SK-N-SH (cell line): ENCODE measurements at regions not wholly inside any gene's neighbourhood (a gene's known extent, or its start where the extent isn't known, plus 50 kb on each side); places are given as distances from the start of the nearest gene placed in this dataset.

ENCODE experiments used
- CTCF ChIA-PET: fragments of 300-600, 350-600 bp; formaldehyde crosslinking; extraction: SDS; loops from one replicate; lab custom pipeline; 2021; lab: Yijun Ruan, JAX
- POLR2A ChIA-PET: fragments of 350-600 bp; sonication (Branson Sonifier 250); formaldehyde crosslinking; extraction: SDS; loops from one replicate; lab custom pipeline; 2020; ENCODE audit warnings: antibody characterized with exemption, inconsistent platforms; lab: Yijun Ruan, JAX
- DNase-seq: peaks from one replicate; pipeline ENCODE4 v3.0.0; 2012
- H2AFZ ChIP-seq: fragments of 200-600 bp; sonication (generic); 2 replicates; pipeline ENCODE4 v1.8.1; 2016; ENCODE audit warnings: antibody characterized with exemption, mild to moderate bottlenecking, low read depth
- H3F3A ChIP-seq: fragments of 200-600 bp; sonication (generic); replicated peaks from 2 replicates; pipeline ENCODE3; 2016; ENCODE audit warnings: antibody characterized with exemption, mild to moderate bottlenecking; ENCODE audit not compliant: insufficient read depth
- H3K27ac ChIP-seq, 2 experiments: fragments of 200-500 bp in 1 of 2; fragments of 200-600 bp in 1 of 2; sonication (Bioruptor generic) in 1 of 2; sonication (generic), shearing (Covaris generic) in 1 of 2; 2 replicates each; pipeline versions ENCODE4 v1.5.1 to v1.6.1; 2014 to 2016; ENCODE audit warnings: low read depth in 2 of 2, inconsistent platforms in 1 of 2, low read length in 1 of 2, mild to moderate bottlenecking in 1 of 2, mixed read lengths in 1 of 2
- H3K27me3 ChIP-seq: fragments of 200-600 bp; sonication (generic), shearing (Covaris generic); 2 replicates; pipeline ENCODE4 v1.6.1; 2016; ENCODE audit warnings: mixed run types; ENCODE audit not compliant: insufficient read depth
- H3K36me3 ChIP-seq, 2 experiments: fragments of 200-500 bp in 1 of 2; fragments of 200-600 bp in 1 of 2; sonication (Bioruptor generic) in 1 of 2; sonication (generic) in 1 of 2; replicated peaks in 1 of 2; 2 replicates each; pipeline versions ENCODE3 to v1.5.1; 2014 to 2016; ENCODE audit warnings: low read length in 1 of 2, mild to moderate bottlenecking in 1 of 2; ENCODE audit not compliant: insufficient read depth in 2 of 2, control insufficient read depth in 1 of 2
- H3K4me1 ChIP-seq, 2 experiments: fragments of 200-500 bp in 1 of 2; fragments of 200-600 bp in 1 of 2; sonication (Bioruptor generic) in 1 of 2; sonication (generic), shearing (Covaris generic) in 1 of 2; 2 replicates each; pipeline versions ENCODE4 v1.5.1 to v1.6.1; 2014 to 2016; ENCODE audit warnings: low read depth in 1 of 2, low read length in 1 of 2, mixed run types in 1 of 2; ENCODE audit not compliant: insufficient read depth in 2 of 2, control insufficient read depth in 1 of 2
- H3K4me2 ChIP-seq: fragments of 200-600 bp; sonication (generic), shearing (Covaris generic); 2 replicates; pipeline ENCODE4 v1.6.1; 2017; ENCODE audit warnings: mixed run types
- H3K4me3 ChIP-seq, 2 experiments: fragments of 200-500 bp in 1 of 2; fragments of 200-600 bp in 1 of 2; sonication (Bioruptor generic) in 1 of 2; sonication (generic), shearing (Covaris generic) in 1 of 2; 2 replicates each; pipeline versions ENCODE4 v1.5.1 to v1.8.1; 2014 to 2016; ENCODE audit warnings: low read depth in 2 of 2, inconsistent platforms in 1 of 2, low read length in 1 of 2, mild to moderate bottlenecking in 1 of 2, mixed read lengths in 1 of 2, moderate library complexity in 1 of 2
- H3K79me2 ChIP-seq: fragments of 200-600 bp; sonication (generic); 2 replicates; pipeline ENCODE4 v1.8.1; 2017; ENCODE audit warnings: mild to moderate bottlenecking; ENCODE audit not compliant: insufficient read depth
- H3K9ac ChIP-seq: fragments of 200-600 bp; sonication (generic); 2 replicates; pipeline ENCODE4 v1.6.1; 2017; ENCODE audit warnings: mixed run types
- H3K9me2 ChIP-seq: fragments of 200-600 bp; sonication (generic); 2 replicates; pipeline ENCODE4 v1.6.1; 2017; ENCODE audit warnings: mixed run types
- H3K9me3 ChIP-seq: fragments of 200-600 bp; sonication (generic); 2 replicates; pipeline ENCODE4 v1.6.1; 2017; ENCODE audit warnings: mixed run types, mild to moderate bottlenecking, moderate library complexity
- H4K20me1 ChIP-seq: fragments of 200-600 bp; sonication (generic); 2 replicates; pipeline ENCODE4 v1.6.1; 2017; ENCODE audit warnings: mild to moderate bottlenecking, mixed run types; ENCODE audit not compliant: insufficient read depth
- CHD2 ChIP-seq: fragments of 150-350 bp; IDR thresholded peaks from 2 replicates; pipeline ENCODE4 v1.6.1; 2018; ENCODE audit warnings: low read length; ENCODE audit not compliant: partially characterized antibody
- ELF1 ChIP-seq: IDR thresholded peaks from 2 replicates; pipeline ENCODE4 v1.4.0; 2012
- EZH2phosphoT487 ChIP-seq: fragments of 200-600 bp; sonication (generic); IDR thresholded peaks from 2 replicates; pipeline ENCODE4 v1.6.1; 2017; ENCODE audit warnings: low read depth, mixed run types, mild to moderate bottlenecking, antibody characterized with exemption, moderate library complexity, borderline replicate concordance
- FOSL2 ChIP-seq: IDR thresholded peaks from 2 replicates; pipeline ENCODE4 v1.4.0; 2012; ENCODE audit warnings: low read depth, mild to moderate bottlenecking, moderate library complexity, borderline replicate concordance
- GABPA ChIP-seq: IDR thresholded peaks from 2 replicates; pipeline ENCODE4 v1.4.0; 2012; ENCODE audit warnings: low read depth, mild to moderate bottlenecking
- GATA2 ChIP-seq: sonication (generic); formaldehyde crosslinking; IDR thresholded peaks from 2 replicates; pipeline ENCODE4 v1.5.0; 2020; ENCODE audit warnings: mild to moderate bottlenecking, missing genetic modification reagents
- JUND ChIP-seq: IDR thresholded peaks from 2 replicates; pipeline ENCODE4 v1.4.0; 2012
- MEF2A ChIP-seq: IDR thresholded peaks from 2 replicates; pipeline ENCODE4 v1.4.0; 2012; ENCODE audit warnings: low read depth, borderline replicate concordance
- NFIC ChIP-seq: IDR thresholded peaks from 2 replicates; pipeline ENCODE4 v1.4.0; 2012; ENCODE audit warnings: borderline replicate concordance
- NRF1 ChIP-seq: IDR thresholded peaks from 2 replicates; pipeline ENCODE4 v1.6.1; 2012; ENCODE audit warnings: low read depth, mild to moderate bottlenecking, low read length
- RAD21 ChIP-seq: IDR thresholded peaks from 2 replicates; pipeline ENCODE4 v1.6.1; 2012; ENCODE audit warnings: mild to moderate bottlenecking, low read length
- RFX5 ChIP-seq: IDR thresholded peaks from 2 replicates; pipeline ENCODE4 v1.6.1; 2012; ENCODE audit warnings: mild to moderate bottlenecking, improper control_type of control experiment, low read length
- SIN3A ChIP-seq: IDR thresholded peaks from 2 replicates; pipeline ENCODE4 v1.6.1; 2012; ENCODE audit warnings: low read depth, mild to moderate bottlenecking, low read length, moderate library complexity, borderline replicate concordance
- TEAD4 ChIP-seq: IDR thresholded peaks from 2 replicates; pipeline ENCODE4 v1.4.0; 2012; ENCODE audit warnings: mild to moderate bottlenecking, borderline replicate concordance; ENCODE audit not compliant: insufficient read depth
- YY1 ChIP-seq: IDR thresholded peaks from 2 replicates; pipeline ENCODE4 v1.4.0; 2012; ENCODE audit warnings: low read depth, mild to moderate bottlenecking
- WGBS: methylation state at CpG from one replicate; pipeline ENCODE4 v1.1.6; 2017; ENCODE audit warnings: low lambda C conversion rate; 5-methylcytosine and 5-hydroxymethylcytosine counted together
- TF ChIP-seq, protein P1 (sequence below): fragments of 150-350 bp; IDR thresholded peaks from 2 replicates; pipeline ENCODE4 v1.6.1; 2016; ENCODE audit warnings: mild to moderate bottlenecking, low read depth, low read length
- TF ChIP-seq, protein P2 (sequence below): fragments of 150-350 bp; IDR thresholded peaks from 2 replicates; pipeline ENCODE4 v1.6.1; 2017; ENCODE audit warnings: antibody characterized with exemption, low read length, low read depth, borderline replicate concordance
- TF ChIP-seq, protein P3 (sequence below): IDR thresholded peaks from 2 replicates; pipeline ENCODE4 v1.4.0; 2012; ENCODE audit warnings: low read depth, borderline replicate concordance
- TF ChIP-seq, protein P4 (sequence below): fragments of 200-600 bp; sonication (generic); IDR thresholded peaks from 2 replicates; pipeline ENCODE4 v1.6.1; 2017; ENCODE audit warnings: antibody characterized with exemption, mild to moderate bottlenecking, moderate library complexity
- TF ChIP-seq, protein P5 (sequence below): IDR thresholded peaks from 2 replicates; pipeline ENCODE4 v1.4.0; 2012; ENCODE audit warnings: low read depth

DNA sequence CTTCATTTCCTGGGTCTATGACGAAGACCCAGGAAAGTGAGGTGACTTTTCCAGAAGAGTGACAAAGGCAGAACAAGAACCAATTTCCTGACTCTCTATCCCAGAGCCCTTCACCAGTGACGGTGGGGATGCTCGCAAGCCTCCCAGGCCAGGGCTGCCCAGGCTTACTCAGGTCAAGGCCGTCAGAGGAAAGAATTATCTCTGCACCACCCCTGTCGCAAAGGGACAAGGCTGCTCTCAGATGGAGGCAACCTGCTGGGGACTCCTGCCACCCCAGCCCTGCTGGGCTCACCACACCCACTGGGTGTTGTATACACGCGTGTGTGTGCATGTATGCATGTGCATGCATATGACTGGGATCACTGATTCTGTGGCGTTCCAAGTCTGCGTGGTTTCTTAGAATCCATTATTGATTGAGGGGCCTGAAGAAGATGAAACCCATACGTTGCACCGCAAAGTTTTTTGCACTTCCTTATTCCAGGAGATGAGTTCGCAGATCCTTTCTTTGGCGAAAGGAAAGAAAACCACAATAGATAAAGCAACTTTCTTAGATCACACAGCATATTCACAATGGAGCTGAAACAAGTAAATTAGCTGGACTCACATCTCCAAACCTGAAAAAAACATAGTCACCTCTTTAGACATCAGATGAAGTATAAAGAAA, 255.8 kb downstream of the RHOU start:
- Histone ChIP-seq H3K79me2 (no peaks in the 10 kb centered on the region), H3K9me2 (no peaks in the 10 kb centered on the region)
- TF ChIP-seq SIN3A (no peak), ELF1 (no peak), NFIC (no peak), MEF2A (no peak), EZH2phosphoT487 (no peak), RAD21 (no peak), NRF1 (no peak), GATA2 (CRISPR knock-in tag) (no peak), JUND (no peak), CHD2 (no peak), GABPA (no peak), YY1 (no peak), RFX5 (no peak), FOSL2 (no peak), TEAD4 (no peak)
- TF ChIP-seq, protein P1, sequence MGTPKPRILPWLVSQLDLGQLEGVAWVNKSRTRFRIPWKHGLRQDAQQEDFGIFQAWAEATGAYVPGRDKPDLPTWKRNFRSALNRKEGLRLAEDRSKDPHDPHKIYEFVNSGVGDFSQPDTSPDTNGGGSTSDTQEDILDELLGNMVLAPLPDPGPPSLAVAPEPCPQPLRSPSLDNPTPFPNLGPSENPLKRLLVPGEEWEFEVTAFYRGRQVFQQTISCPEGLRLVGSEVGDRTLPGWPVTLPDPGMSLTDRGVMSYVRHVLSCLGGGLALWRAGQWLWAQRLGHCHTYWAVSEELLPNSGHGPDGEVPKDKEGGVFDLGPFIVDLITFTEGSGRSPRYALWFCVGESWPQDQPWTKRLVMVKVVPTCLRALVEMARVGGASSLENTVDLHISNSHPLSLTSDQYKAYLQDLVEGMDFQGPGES: no peak
- TF ChIP-seq, protein P2, sequence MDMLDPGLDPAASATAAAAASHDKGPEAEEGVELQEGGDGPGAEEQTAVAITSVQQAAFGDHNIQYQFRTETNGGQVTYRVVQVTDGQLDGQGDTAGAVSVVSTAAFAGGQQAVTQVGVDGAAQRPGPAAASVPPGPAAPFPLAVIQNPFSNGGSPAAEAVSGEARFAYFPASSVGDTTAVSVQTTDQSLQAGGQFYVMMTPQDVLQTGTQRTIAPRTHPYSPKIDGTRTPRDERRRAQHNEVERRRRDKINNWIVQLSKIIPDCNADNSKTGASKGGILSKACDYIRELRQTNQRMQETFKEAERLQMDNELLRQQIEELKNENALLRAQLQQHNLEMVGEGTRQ: no peak
- TF ChIP-seq, protein P3, sequence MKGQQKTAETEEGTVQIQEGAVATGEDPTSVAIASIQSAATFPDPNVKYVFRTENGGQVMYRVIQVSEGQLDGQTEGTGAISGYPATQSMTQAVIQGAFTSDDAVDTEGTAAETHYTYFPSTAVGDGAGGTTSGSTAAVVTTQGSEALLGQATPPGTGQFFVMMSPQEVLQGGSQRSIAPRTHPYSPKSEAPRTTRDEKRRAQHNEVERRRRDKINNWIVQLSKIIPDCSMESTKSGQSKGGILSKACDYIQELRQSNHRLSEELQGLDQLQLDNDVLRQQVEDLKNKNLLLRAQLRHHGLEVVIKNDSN: no peak
- TF ChIP-seq, protein P4, sequence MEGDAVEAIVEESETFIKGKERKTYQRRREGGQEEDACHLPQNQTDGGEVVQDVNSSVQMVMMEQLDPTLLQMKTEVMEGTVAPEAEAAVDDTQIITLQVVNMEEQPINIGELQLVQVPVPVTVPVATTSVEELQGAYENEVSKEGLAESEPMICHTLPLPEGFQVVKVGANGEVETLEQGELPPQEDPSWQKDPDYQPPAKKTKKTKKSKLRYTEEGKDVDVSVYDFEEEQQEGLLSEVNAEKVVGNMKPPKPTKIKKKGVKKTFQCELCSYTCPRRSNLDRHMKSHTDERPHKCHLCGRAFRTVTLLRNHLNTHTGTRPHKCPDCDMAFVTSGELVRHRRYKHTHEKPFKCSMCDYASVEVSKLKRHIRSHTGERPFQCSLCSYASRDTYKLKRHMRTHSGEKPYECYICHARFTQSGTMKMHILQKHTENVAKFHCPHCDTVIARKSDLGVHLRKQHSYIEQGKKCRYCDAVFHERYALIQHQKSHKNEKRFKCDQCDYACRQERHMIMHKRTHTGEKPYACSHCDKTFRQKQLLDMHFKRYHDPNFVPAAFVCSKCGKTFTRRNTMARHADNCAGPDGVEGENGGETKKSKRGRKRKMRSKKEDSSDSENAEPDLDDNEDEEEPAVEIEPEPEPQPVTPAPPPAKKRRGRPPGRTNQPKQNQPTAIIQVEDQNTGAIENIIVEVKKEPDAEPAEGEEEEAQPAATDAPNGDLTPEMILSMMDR: no peak
- TF ChIP-seq, protein P5, sequence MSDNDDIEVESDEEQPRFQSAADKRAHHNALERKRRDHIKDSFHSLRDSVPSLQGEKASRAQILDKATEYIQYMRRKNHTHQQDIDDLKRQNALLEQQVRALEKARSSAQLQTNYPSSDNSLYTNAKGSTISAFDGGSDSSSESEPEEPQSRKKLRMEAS: no peak
- TF ChIP-seq, all 33 proteins: peak for 0
- no peaks in the 10 kb centered on the region for H3K36me3 ChIP-seq
- CTCF ChIA-PET: interaction anchor here (1.0 kb wide), 2 partner anchors 42 to 262 kb away, joined by 3 read pairs; no protein-coding TSS in a partner anchor
- no peak overlapping the region for H3K9ac ChIP-seq
- H3K4me2 ChIP-seq: no peak overlapping the region
- H3K27me3 ChIP-seq: peaks cover 6% of the 10 kb centered on the region; the same call in 1 of the 2 replicates
- no peak for DNase-seq
- peaks cover 0 to 48% of the 10 kb centered on the region in 2 experiments; a peak in 1 of 4 replicates for H3K4me1 ChIP-seq
- H3K9me3 ChIP-seq: no peaks in the 10 kb centered on the region
- no peaks in the 10 kb centered on the region for H3F3A ChIP-seq
- WGBS: 92% methylated on average over 9 of the region's 13 CpGs
- no peak overlapping the region for H3K4me3 ChIP-seq
- POLR2A ChIA-PET: no interaction called here
- peak overlapping the region in 1 of 2 experiments; percentile 75; a peak in 1 of 4 replicates for H3K27ac ChIP-seq
- no peak overlapping the region for H2AFZ ChIP-seq
- H4K20me1 ChIP-seq: no peaks in the 10 kb centered on the region
